H9 (cell line): ENCODE measurements at regions not wholly inside any gene's neighbourhood (a gene's known extent, or its start where the extent isn't known, plus 50 kb on each side); places are given as distances from the start of the nearest gene placed in this dataset.
A peak's percentile ranks its signal among the peaks of the same experiment; 100 is the strongest.

ENCODE experiments used
- DNase-seq: peaks from one replicate; pipeline ENCODE4 v3.0.0-alpha.2; 2017
- H2AFZ ChIP-seq: one replicate; pipeline ENCODE4 v1.6.1; 2013; ENCODE audit warnings: mild to moderate bottlenecking, low read length, control low read depth, moderate library complexity
- H2AK5ac ChIP-seq: 2 replicates; pipeline ENCODE4 v1.6.1; 2013; ENCODE audit warnings: low read length, control low read depth, mixed read lengths; ENCODE audit not compliant: insufficient read length
- H2BK120ac ChIP-seq: one replicate; pipeline ENCODE4 v1.6.1; 2013; ENCODE audit warnings: low read depth, mild to moderate bottlenecking, low read length, control low read depth, inconsistent platforms; ENCODE audit not compliant: poor library complexity, severe bottlenecking
- H2BK12ac ChIP-seq: 2 replicates; pipeline ENCODE4 v1.6.1; 2013; ENCODE audit warnings: low read length, control low read depth, mixed read lengths, low read depth; ENCODE audit not compliant: insufficient read length
- H2BK15ac ChIP-seq: 2 replicates; pipeline ENCODE4 v1.6.1; 2013; ENCODE audit warnings: low read depth, low read length, control low read depth
- H2BK20ac ChIP-seq: one replicate; pipeline ENCODE4 v1.6.1; 2013; ENCODE audit warnings: low read depth, mild to moderate bottlenecking, low read length, control low read depth, inconsistent platforms; ENCODE audit not compliant: poor library complexity, severe bottlenecking
- H2BK5ac ChIP-seq: 2 replicates; pipeline ENCODE4 v1.6.1; 2013; ENCODE audit warnings: low read length, control low read depth, mixed read lengths; ENCODE audit not compliant: insufficient read length
- H3K14ac ChIP-seq: 2 replicates; pipeline ENCODE4 v1.6.1; 2013; ENCODE audit warnings: low read length, control low read depth; ENCODE audit not compliant: insufficient read depth
- H3K18ac ChIP-seq: 2 replicates; pipeline ENCODE4 v1.6.1; 2013; ENCODE audit warnings: low read depth, mild to moderate bottlenecking, mixed read lengths, low read length, control low read depth; ENCODE audit not compliant: insufficient read length
- H3K23ac ChIP-seq: 2 replicates; pipeline ENCODE4 v1.6.1; 2013; ENCODE audit warnings: low read length, control low read depth, mixed read lengths, low read depth; ENCODE audit not compliant: insufficient read length
- H3K23me2 ChIP-seq: 2 replicates; pipeline ENCODE4 v1.6.1; 2013; ENCODE audit warnings: low read depth, mild to moderate bottlenecking, mixed read lengths, low read length, control low read depth; ENCODE audit not compliant: insufficient read length, poor library complexity, severe bottlenecking
- H3K27ac ChIP-seq: 2 replicates; pipeline ENCODE4 v1.5.1; 2013; ENCODE audit warnings: low read length, control low read depth, mixed read lengths, low read depth; ENCODE audit not compliant: insufficient read length
- H3K27me3 ChIP-seq: 2 replicates; pipeline ENCODE4 v1.6.1; 2013; ENCODE audit warnings: low read length, control low read depth, inconsistent platforms; ENCODE audit not compliant: insufficient read depth
- H3K4ac ChIP-seq: 2 replicates; pipeline ENCODE4 v1.6.1; 2013; ENCODE audit warnings: low read depth, mild to moderate bottlenecking, control low read depth, inconsistent platforms, low read length, moderate library complexity
- H3K4me1 ChIP-seq: 2 replicates; pipeline ENCODE4 v1.6.1; 2013; ENCODE audit warnings: low read length, control low read depth, inconsistent platforms; ENCODE audit not compliant: insufficient read depth
- H3K4me2 ChIP-seq: 2 replicates; pipeline ENCODE4 v1.6.1; 2013; ENCODE audit warnings: low read length, control low read depth, mixed read lengths; ENCODE audit not compliant: insufficient read length, insufficient read depth
- H3K56ac ChIP-seq: 2 replicates; pipeline ENCODE4 v1.6.1; 2013; ENCODE audit warnings: low read depth, mild to moderate bottlenecking, mixed read lengths, low read length, control low read depth; ENCODE audit not compliant: insufficient read length
- H3K79me1 ChIP-seq: 2 replicates; pipeline ENCODE4 v1.6.1; 2013; ENCODE audit warnings: low read depth, mild to moderate bottlenecking, moderate library complexity, low read length, control low read depth, inconsistent platforms; ENCODE audit not compliant: insufficient read depth, poor library complexity, severe bottlenecking
- H3K79me2 ChIP-seq: 2 replicates; pipeline ENCODE4 v1.6.1; 2013; ENCODE audit warnings: low read length, control low read depth, inconsistent platforms; ENCODE audit not compliant: insufficient read depth
- H3K9ac ChIP-seq: 2 replicates; pipeline ENCODE4 v1.6.1; 2013; ENCODE audit warnings: low read length, control low read depth, mixed read lengths; ENCODE audit not compliant: insufficient read length; ENCODE audit errors: extremely low read depth
- H3K9me3 ChIP-seq: one replicate; pipeline ENCODE4 v1.6.1; 2013; ENCODE audit warnings: low read depth, low read length, inconsistent platforms; ENCODE audit not compliant: control insufficient read depth
- H3T11ph ChIP-seq: one replicate; pipeline ENCODE4 v1.6.1; 2013; ENCODE audit warnings: mild to moderate bottlenecking, low read length, control low read depth, inconsistent platforms
- H4K20me1 ChIP-seq: one replicate; pipeline ENCODE4 v1.6.1; 2013; ENCODE audit not compliant: control insufficient read depth, insufficient read length, insufficient read depth
- H4K5ac ChIP-seq: 2 replicates; pipeline ENCODE4 v1.6.1; 2013; ENCODE audit warnings: low read depth, mild to moderate bottlenecking, mixed read lengths, low read length, control low read depth; ENCODE audit not compliant: insufficient read length
- H4K8ac ChIP-seq: replicated peaks from 2 replicates; pipeline ENCODE4 v1.6.1; 2013; ENCODE audit warnings: low read length, control low read depth, mixed read lengths, low read depth; ENCODE audit not compliant: insufficient read length
- H4K91ac ChIP-seq: 2 replicates; pipeline ENCODE4 v1.6.1; 2013; ENCODE audit warnings: low read depth, mild to moderate bottlenecking, moderate library complexity, mixed read lengths, low read length, control low read depth; ENCODE audit not compliant: insufficient read length
- H3K27ac Mint-ChIP-seq, 3 experiments: 2 replicates in 2 of 3; 3 replicates in 1 of 3; pipeline ENCODE4 v1.8.0; 2020 to 2021; ENCODE audit warnings: mixed read lengths in 3 of 3, mild to moderate bottlenecking in 1 of 3, moderate library complexity in 1 of 3
- H3K27me3 Mint-ChIP-seq: 2 replicates; pipeline ENCODE4 v1.8.0; 2021; ENCODE audit warnings: low read depth, mild to moderate bottlenecking, moderate library complexity, mixed read lengths
- H3K36me3 Mint-ChIP-seq, 3 experiments: 2 replicates in 2 of 3; 3 replicates in 1 of 3; pipeline ENCODE4 v1.8.0; 2020 to 2021; ENCODE audit warnings: low read depth in 3 of 3, mixed read lengths in 3 of 3; ENCODE audit not compliant: insufficient read depth in 1 of 3
- H3K4me1 Mint-ChIP-seq, 2 experiments: 2 replicates each; pipeline ENCODE4 v1.8.0; 2020; ENCODE audit warnings: mixed read lengths in 2 of 2
- H3K4me3 Mint-ChIP-seq, 2 experiments: 2 replicates in 1 of 2; 3 replicates in 1 of 2; pipeline ENCODE4 v1.8.0; 2020 to 2021; ENCODE audit warnings: mild to moderate bottlenecking in 2 of 2, mixed read lengths in 2 of 2, moderate library complexity in 1 of 2
- H3K9me3 Mint-ChIP-seq, 2 experiments: 2 replicates in 1 of 2; 3 replicates in 1 of 2; pipeline ENCODE4 v1.8.0; 2020; ENCODE audit warnings: mild to moderate bottlenecking in 2 of 2, mixed read lengths in 2 of 2, moderate library complexity in 1 of 2
- WGBS: extraction: QIAGEN DNeasy Blood & Tissue Kit; methylation state at CpG from one replicate; pipeline ENCODE4 v1.1.7; 2013; ENCODE audit warnings: missing lambda C conversion rate, low lambda C conversion rate, mixed read lengths; ENCODE audit not compliant: insufficient read length; ENCODE audit errors: extremely low coverage; 5-methylcytosine and 5-hydroxymethylcytosine counted together
- TF ChIP-seq, protein P1 (sequence below): fragments of 200-600 bp; sonication (generic); conservative IDR thresholded peaks from 3 replicates; pipeline ENCODE4 v1.8.0; 2021; ENCODE audit warnings: antibody characterized with exemption, mild to moderate bottlenecking

DNA sequence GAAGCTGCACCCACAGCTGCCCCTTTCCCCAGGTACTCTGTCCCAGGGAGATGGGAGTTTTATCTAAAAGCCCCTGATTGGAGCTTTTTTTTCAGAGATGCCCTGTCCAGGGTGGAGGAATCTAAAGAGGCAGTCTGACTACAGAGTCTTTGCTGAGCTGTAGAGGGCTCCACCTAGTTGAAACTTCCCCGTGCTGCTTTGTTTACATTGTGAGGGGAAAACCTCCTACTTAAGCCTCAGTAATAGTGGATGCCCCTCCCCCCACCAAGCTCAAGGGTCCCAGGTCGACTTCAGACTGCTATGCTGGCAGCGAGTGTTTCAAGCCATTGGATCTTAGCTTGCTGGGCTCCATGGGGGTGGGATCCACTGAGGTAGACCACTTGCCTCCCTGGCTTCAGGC lies 470.1 kb upstream of the LARGE1 start:
- H2AK5ac ChIP-seq = no peak overlapping the region
- peaks cover 16 to 17% of the 10 kb centered on the region in 2 experiments for H3K9me3 Mint-ChIP-seq
- no peak overlapping the region for H4K8ac ChIP-seq
- H3K27ac Mint-ChIP-seq = no peak overlapping the region
- H3K23ac ChIP-seq = no peak overlapping the region
- H2BK120ac ChIP-seq = no peak overlapping the region
- peaks cover 34% of the 10 kb centered on the region for H3K27me3 Mint-ChIP-seq
- no peaks in the 10 kb centered on the region for H3K9me3 ChIP-seq
- no peak overlapping the region for H3K14ac ChIP-seq
- TF ChIP-seq, protein P1, sequence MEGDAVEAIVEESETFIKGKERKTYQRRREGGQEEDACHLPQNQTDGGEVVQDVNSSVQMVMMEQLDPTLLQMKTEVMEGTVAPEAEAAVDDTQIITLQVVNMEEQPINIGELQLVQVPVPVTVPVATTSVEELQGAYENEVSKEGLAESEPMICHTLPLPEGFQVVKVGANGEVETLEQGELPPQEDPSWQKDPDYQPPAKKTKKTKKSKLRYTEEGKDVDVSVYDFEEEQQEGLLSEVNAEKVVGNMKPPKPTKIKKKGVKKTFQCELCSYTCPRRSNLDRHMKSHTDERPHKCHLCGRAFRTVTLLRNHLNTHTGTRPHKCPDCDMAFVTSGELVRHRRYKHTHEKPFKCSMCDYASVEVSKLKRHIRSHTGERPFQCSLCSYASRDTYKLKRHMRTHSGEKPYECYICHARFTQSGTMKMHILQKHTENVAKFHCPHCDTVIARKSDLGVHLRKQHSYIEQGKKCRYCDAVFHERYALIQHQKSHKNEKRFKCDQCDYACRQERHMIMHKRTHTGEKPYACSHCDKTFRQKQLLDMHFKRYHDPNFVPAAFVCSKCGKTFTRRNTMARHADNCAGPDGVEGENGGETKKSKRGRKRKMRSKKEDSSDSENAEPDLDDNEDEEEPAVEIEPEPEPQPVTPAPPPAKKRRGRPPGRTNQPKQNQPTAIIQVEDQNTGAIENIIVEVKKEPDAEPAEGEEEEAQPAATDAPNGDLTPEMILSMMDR = peak; percentile 48; the same call in 2 of the 3 replicates
- no peak overlapping the region for H2BK5ac ChIP-seq
- H2AFZ ChIP-seq = no peak overlapping the region
- H3K27ac ChIP-seq = no peak overlapping the region
- no peak overlapping the region for H4K91ac ChIP-seq
- no peak overlapping the region for H4K5ac ChIP-seq
- no peaks in the 10 kb centered on the region for H3K23me2 ChIP-seq
- no peak overlapping the region for H3K56ac ChIP-seq
- H3K79me2 ChIP-seq = no peaks in the 10 kb centered on the region
- H2BK20ac ChIP-seq = no peak overlapping the region
- no peak overlapping the region for H3K18ac ChIP-seq
- H2BK12ac ChIP-seq = no peak overlapping the region
- no peak overlapping the region for H2BK15ac ChIP-seq
- H3K4me3 Mint-ChIP-seq = no peak overlapping the region
- no peak overlapping the region for H3K4me2 ChIP-seq
- H3K4ac ChIP-seq = no peak overlapping the region
- DNase-seq = peak; percentile 55
- no peaks in the 10 kb centered on the region for H4K20me1 ChIP-seq
- WGBS = no CpG with 5 or more reads among the region's 3 CpGs
- no peak overlapping the region for H3T11ph ChIP-seq
- H3K27me3 ChIP-seq = no peaks in the 10 kb centered on the region
- H3K4me1 Mint-ChIP-seq = no peaks in the 10 kb centered on the region
- peaks cover 4 to 9% (median 6%) of the 10 kb centered on the region in 3 experiments; a peak in 4 of 7 replicates for H3K36me3 Mint-ChIP-seq
- H3K4me1 ChIP-seq = no peaks in the 10 kb centered on the region
- H3K9ac ChIP-seq = no peak overlapping the region
- H3K79me1 ChIP-seq = no peaks in the 10 kb centered on the region
